ENCODE measurements at regions not wholly inside any gene's neighbourhood (a gene's known extent, or its start where the extent isn't known, plus 50 kb on each side); places are given as distances from the start of the nearest gene placed in this dataset.
A peak's percentile ranks its signal among the peaks of the same experiment; 100 is the strongest.

DNA sequence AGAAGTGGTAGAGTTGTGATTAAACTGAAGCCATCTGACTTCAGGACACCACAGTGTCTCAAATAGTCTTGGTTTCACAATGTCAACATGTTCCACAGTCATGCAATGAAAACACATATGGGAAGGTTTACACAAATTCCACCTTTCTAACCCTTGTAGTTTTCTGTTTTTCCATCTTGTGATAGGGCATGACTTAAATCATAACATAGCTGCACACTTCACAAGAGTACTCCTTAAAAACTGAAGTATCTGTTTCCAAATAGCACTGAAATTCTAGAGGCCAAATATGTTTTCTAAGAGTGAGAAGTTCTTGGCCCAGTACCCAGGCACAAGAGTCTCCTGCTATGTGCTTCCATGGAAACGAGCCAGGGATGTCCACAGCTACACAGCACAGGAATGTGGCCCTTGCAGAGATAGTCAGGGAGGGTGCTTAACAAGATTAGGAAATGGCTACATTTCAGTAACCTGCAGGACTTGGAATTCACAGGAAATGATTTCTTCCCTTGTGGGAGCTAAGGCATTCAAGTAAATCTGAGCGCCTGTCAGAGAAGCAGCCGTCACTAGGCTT is 269.1 kb downstream of the NDFIP2 start:
- DNase-seq = no peak

GRCh38 chr13:79749566-79749965 is 268.6 kb downstream of the NDFIP2 start:
- no peak for DNase-seq

DNA sequence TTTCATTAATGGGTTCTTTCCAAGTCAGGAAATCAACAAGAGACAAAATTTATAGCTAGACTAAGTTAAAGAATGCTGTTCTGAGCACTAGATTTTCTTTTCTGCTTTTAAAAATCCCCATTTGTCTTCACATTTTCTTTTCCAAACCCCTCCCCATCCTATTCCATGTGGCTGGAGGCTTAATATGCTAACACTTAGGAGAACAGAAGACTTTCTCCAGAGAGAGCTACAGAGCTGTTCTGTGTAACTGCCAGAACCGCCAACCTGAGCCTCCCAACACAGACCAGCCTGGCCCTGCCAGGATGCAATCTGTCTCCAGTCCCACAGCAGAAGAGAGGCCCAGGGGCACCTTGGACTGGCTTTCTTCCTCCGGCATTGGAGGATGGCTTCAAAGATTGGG is 264.1 kb downstream of the NDFIP2 start:
- no peak for DNase-seq

GRCh38 chr13:79742923-79743322 is 262.0 kb downstream of the NDFIP2 start:
- no peak for DNase-seq

DNA sequence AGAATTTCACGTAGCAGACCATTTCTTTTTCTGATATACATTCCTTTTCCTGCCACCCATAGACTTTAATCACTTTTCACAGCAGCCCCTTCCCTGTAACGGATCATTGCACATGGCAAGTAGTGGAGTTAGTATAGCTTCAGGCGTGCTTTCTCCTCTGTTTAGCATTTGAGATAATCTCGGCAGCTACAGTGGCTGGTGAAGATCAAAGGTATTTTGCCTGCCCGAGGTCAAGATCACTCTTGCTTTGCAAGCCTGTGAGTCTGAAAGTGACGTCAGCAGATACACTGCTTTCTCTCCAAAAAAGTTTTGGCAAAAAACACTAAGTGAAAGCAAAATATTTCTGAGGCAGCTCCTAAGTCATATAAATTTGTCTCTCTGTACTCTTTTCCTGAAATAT is 260.0 kb downstream of the NDFIP2 start:
- no peak for DNase-seq

- DNase-seq = no peak
These were observed 255.4 kb downstream of the NDFIP2 start for GRCh38 chr13:79736356-79736755.

GRCh38 chr13:79735228-79735627 is 254.3 kb downstream of the NDFIP2 start:
- no peak for DNase-seq

- DNase-seq = peak; percentile 68
These were observed 246.1 kb downstream of the NDFIP2 start for GRCh38 chr13:79727086-79727485.

DNA sequence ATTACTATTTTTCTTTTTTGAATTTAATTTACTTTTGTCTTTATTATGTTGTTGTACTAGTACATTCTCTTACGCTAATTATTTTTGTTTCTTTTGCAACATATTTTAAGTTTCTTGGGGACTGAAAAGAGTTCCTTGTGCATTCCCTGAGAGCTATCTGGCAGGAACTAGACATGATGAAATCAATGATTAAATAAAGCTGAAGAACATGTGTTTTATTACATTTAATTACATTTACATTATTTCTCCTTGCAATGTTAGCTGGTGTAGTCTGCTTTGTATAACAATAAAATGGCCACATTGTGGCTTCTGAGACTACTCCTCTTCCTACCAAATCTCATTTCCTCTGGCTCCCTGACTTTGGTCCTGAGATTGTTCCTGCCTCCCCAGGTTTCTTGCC is 244.9 kb downstream of the NDFIP2 start:
- no peak for DNase-seq

GRCh38 chr13:79724348-79725103 is 243.6 kb downstream of the NDFIP2 start:
- DNase-seq = peak; percentile 58

- DNase-seq = no peak
These were observed 242.6 kb downstream of the NDFIP2 start for GRCh38 chr13:79723519-79724024.

DNA sequence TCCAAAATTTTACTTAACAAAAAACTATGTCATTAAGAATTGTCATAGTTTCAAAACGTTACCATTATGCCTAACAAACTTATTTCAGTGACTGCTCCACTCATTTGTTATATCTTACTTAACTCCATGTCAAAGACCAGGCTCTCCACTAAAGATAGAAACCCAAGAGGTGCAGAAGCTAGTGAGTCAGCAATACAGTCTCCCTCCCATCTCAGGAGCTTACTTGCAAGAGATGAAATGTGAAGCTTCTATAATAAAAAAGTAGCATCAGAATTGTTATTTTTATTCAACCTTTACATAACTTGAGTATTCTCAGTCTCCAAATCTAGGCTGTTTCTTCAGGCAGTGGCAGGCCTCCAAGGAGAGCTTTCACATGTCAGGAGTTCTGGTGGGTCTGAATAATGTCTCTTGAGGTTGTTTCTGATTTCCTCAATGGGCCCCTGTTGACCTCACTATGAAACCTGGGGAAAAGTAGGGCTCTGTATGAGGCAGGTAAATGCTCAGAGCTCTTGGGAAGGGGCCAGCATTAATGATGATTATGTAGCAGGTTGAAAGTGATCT is 242.0 kb downstream of the NDFIP2 start:
- no peak for DNase-seq

DNA sequence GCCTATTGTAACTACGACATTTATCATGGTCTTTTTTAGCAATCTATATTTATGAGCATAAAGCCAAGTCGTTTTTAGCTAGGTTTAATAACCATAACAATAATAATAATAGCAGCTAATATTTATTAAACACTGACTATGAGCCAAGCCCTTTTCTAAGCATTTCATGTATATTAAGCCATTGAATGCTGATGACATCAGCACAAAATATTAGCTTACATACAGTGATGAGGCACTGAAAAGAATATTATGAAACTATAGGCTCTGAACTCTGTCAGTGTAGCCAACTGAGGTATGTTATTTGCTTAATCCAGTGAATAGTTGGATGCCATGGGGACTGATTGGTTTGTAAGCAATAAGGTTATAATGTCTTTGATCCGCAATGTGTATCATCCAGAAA is 235.2 kb downstream of the NDFIP2 start:
- no peak for DNase-seq

GRCh38 chr13:79711631-79712030 is 230.7 kb downstream of the NDFIP2 start:
- no peak for DNase-seq

DNA sequence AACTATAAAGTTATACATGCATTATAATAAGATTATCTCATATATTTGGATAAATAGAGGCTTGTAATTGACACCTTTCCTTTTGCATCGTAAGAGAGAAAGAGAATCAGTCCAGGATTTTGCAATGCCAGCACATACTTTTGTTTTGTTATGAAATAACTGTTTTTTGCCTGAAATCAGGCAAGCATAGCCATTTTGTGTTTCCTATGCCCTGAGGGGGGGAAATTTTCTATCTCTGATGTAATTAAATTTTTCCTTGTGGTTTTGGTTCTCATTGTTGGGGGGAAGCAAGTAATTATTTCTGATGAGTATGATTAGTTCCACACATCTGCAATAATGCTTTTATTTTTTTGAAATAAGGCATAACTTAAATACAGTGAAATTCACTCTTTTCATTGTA is 229.4 kb downstream of the NDFIP2 start:
- DNase-seq = no peak

DNA sequence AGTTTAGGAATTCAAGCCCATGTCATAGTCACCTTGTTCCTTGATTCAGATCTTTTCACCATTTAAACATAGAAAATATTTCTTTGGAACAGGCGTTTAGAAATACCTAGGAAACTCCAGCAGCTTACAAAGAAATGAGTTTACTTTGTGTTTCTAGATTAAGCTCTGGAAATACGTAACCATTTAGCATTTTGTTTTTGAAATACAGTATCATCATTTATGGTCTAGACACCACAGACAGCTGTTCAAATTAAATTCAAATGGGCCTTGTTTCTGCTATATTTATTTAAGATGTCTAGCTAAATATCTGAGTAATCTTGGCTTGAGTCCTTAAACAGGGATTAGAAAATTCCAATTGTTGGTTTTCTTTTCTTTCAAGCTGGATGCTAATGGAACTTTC is 228.5 kb downstream of the NDFIP2 start:
- no peak for DNase-seq

- no peak for DNase-seq
These were observed 222.8 kb downstream of the NDFIP2 start for GRCh38 chr13:79703772-79704171.

- no peak for DNase-seq
These were observed 214.8 kb downstream of the NDFIP2 start for GRCh38 chr13:79695754-79696153.

- no peak for DNase-seq
These were observed 211.9 kb downstream of the NDFIP2 start for GRCh38 chr13:79692846-79693245.

DNA sequence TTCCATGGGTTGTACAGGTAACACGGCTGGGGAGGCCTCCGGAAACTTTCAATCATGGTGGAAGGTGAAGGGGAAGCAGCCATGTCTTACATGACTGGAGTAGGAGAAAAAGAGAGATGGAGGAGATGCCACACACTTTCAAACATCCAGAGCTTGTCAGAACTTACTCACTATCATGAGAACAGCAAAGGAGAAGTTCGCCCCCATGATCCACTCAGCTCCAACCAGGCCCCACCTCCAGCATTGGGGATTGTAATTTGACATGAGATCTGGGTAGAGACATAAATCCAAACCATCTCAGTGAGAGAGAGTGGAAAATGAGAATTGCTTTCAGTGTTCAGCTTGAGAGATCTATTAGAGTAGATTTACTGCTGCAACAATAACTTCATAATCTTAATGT is 210.9 kb downstream of the NDFIP2 start:
- DNase-seq = no peak

GRCh38 chr13:79688741-79689140 is 207.8 kb downstream of the NDFIP2 start:
- DNase-seq = no peak

DNA sequence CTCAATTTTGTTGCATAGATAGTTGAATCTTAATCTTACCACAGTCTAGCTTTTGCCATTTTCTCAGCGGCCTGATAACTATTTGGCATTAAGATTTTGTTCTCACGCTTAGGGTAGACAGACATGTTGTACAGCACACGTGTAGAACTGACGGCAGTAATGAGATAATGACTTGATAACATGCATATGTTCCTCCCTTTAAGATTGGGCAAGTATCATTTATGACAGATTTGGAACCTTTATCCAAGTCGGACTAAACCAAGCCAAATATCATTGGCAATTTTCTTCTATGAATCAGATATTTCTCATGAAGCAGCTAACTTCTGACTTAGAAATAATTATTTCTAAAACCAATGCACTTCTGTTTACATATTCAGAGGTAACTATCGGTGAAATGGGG is 205.5 kb downstream of the NDFIP2 start:
- DNase-seq = no peak

GRCh38 chr13:79684371-79684770 is 203.4 kb downstream of the NDFIP2 start:
- DNase-seq = no peak

- DNase-seq = no peak
These were observed 201.2 kb downstream of the NDFIP2 start for GRCh38 chr13:79682164-79682563.
